MM.1S (cell line): ENCODE measurements at regions not wholly inside any gene's neighbourhood (a gene's known extent, or its start where the extent isn't known, plus 50 kb on each side); places are given as distances from the start of the nearest gene placed in this dataset.

Experiments
- CTCF ChIP-seq: fragments of 300-600 bp; sonication (generic); IDR thresholded peaks from 2 replicates; pipeline ENCODE4 v1.5.1; 2016; ENCODE audit warnings: antibody characterized with exemption, low read length, mixed read lengths
- EZH2 ChIP-seq: fragments of 300-600 bp; sonication (generic); optimal IDR thresholded peaks from 2 replicates; pipeline ENCODE3; 2017; ENCODE audit warnings: low read depth, mild to moderate bottlenecking, antibody characterized with exemption, low read length, mixed read lengths
- EZH2phosphoT487 ChIP-seq: fragments of 300-600 bp; sonication (generic); IDR thresholded peaks from 2 replicates; pipeline ENCODE4 v1.6.1; 2018; ENCODE audit warnings: antibody characterized with exemption, low read length

- TF ChIP-seq CTCF (no peak), EZH2 (no peak), EZH2phosphoT487 (no peak)
These were observed 193.5 kb upstream of the NDUFV2 start for GRCh38 chr18:8908792-8909510.
